SU-DHL-6 (cell line): ENCODE measurements at regions not wholly inside any gene's neighbourhood (a gene's known extent, or its start where the extent isn't known, plus 50 kb on each side); places are given as distances from the start of the nearest gene placed in this dataset.

ENCODE experiments used
- H2AFZ ChIP-seq: fragments of 200-600 bp; sonication (generic); 2 replicates; pipeline ENCODE4 v1.6.1; 2014; ENCODE audit warnings: low read depth, mild to moderate bottlenecking, moderate library complexity, mixed read lengths, antibody characterized with exemption, low read length; ENCODE audit not compliant: severe bottlenecking
- H3F3A ChIP-seq: fragments of 200-600 bp; shearing (Covaris generic); 2 replicates; pipeline ENCODE4 v1.6.0; 2016; ENCODE audit warnings: antibody characterized with exemption, mild to moderate bottlenecking; ENCODE audit not compliant: insufficient read depth
- H3K27ac ChIP-seq: fragments of 200-600 bp; sonication (generic); 2 replicates; pipeline ENCODE4 v1.5.1; 2016; ENCODE audit warnings: low read depth, mild to moderate bottlenecking, low read length, moderate library complexity, mixed read lengths
- H3K27me3 ChIP-seq: fragments of 200-600 bp; sonication (generic), shearing (Covaris generic); 2 replicates; pipeline ENCODE4 v1.6.0; 2014; ENCODE audit warnings: mild to moderate bottlenecking, low read length
- H3K36me3 ChIP-seq: fragments of 200-600 bp; sonication (generic); 2 replicates; pipeline ENCODE4 v1.6.1; 2014; ENCODE audit warnings: mild to moderate bottlenecking, low read length, mixed read lengths
- H3K4me2 ChIP-seq: fragments of 300-600, 200-600 bp; shearing (Covaris generic), sonication (generic); 2 replicates; pipeline ENCODE4 v1.6.0; 2014; ENCODE audit warnings: low read length, low read depth, mild to moderate bottlenecking; ENCODE audit not compliant: poor library complexity, severe bottlenecking
- H3K4me3 ChIP-seq: fragments of 200-600 bp; sonication (generic); 2 replicates; pipeline ENCODE4 v1.5.1; 2014; ENCODE audit warnings: antibody characterized with exemption, low read length, mild to moderate bottlenecking, mixed read lengths; ENCODE audit not compliant: insufficient read depth, poor library complexity, severe bottlenecking
- H3K79me2 ChIP-seq: fragments of 200-600 bp; sonication (generic); 2 replicates; pipeline ENCODE4 v1.6.1; 2014; ENCODE audit warnings: mild to moderate bottlenecking, low read length, moderate library complexity; ENCODE audit not compliant: insufficient read depth
- H3K9ac ChIP-seq: fragments of 200-600 bp; sonication (generic); 2 replicates; pipeline ENCODE4 v1.7.0; 2014; ENCODE audit warnings: mild to moderate bottlenecking, low read length
- H3K9me2 ChIP-seq: fragments of 200-600 bp; sonication (generic); replicated peaks from 2 replicates; pipeline ENCODE4 v1.6.1; 2014; ENCODE audit warnings: low read length; ENCODE audit not compliant: insufficient read depth
- H3K9me3 ChIP-seq: fragments of 200-600 bp; sonication (generic); 2 replicates; pipeline ENCODE4 v1.6.1; 2014; ENCODE audit warnings: low read length, mixed read lengths; ENCODE audit not compliant: insufficient read depth
- H4K20me1 ChIP-seq: fragments of 200-600 bp; sonication (generic); 2 replicates; pipeline ENCODE4 v1.6.1; 2014; ENCODE audit warnings: low read depth, mild to moderate bottlenecking, antibody characterized with exemption, low read length, moderate library complexity, mixed read lengths
- CTCF ChIP-seq: fragments of 200-600 bp; sonication (generic); IDR thresholded peaks from one replicate; pipeline ENCODE4 v1.5.1; 2017; ENCODE audit warnings: antibody characterized with exemption, mild to moderate bottlenecking, low read length, moderate library complexity; ENCODE audit not compliant: insufficient read depth, poor library complexity, severe bottlenecking
- EZH2phosphoT487 ChIP-seq: fragments of 200-600 bp; sonication (generic), shearing (Covaris generic); conservative IDR thresholded peaks from 2 replicates; pipeline ENCODE4 v1.6.1; 2018; ENCODE audit warnings: mild to moderate bottlenecking, antibody characterized with exemption, low read length, moderate library complexity, mixed read lengths

GRCh38 chr3:25155652-25156471 is 272.2 kb upstream of the RARB start:
- H3F3A ChIP-seq, result no peaks in the 10 kb centered on the region
- no peaks in the 10 kb centered on the region for H3K36me3 ChIP-seq

GRCh38 chr3:25156626-25157025 is 271.4 kb upstream of the RARB start:
- no peak overlapping the region for H3K4me2 ChIP-seq
- no peaks in the 10 kb centered on the region for H3K27me3 ChIP-seq
- H3K4me3 ChIP-seq, result no peak overlapping the region
- no peaks in the 10 kb centered on the region for H4K20me1 ChIP-seq
- no peak overlapping the region for H3K9ac ChIP-seq
- TF ChIP-seq CTCF (no peak), EZH2phosphoT487 (no peak)
- no peaks in the 10 kb centered on the region for H3K79me2 ChIP-seq
- H3K36me3 ChIP-seq, result no peaks in the 10 kb centered on the region
- H3K9me3 ChIP-seq, result no peaks in the 10 kb centered on the region
- no peak overlapping the region for H2AFZ ChIP-seq
- no peaks in the 10 kb centered on the region for H3F3A ChIP-seq
- H3K9me2 ChIP-seq, result no peaks in the 10 kb centered on the region
- H3K27ac ChIP-seq, result no peak overlapping the region

More at GRCh38 chr3:25155652-25156471, 272.2 kb upstream of the RARB start:
- H3K79me2 ChIP-seq, result no peaks in the 10 kb centered on the region
- no peak overlapping the region for H3K27ac ChIP-seq
- H3K9ac ChIP-seq, result no peak overlapping the region
- no peaks in the 10 kb centered on the region for H3K27me3 ChIP-seq
- no peak overlapping the region for H2AFZ ChIP-seq
- H3K4me2 ChIP-seq, result no peak overlapping the region
- no peaks in the 10 kb centered on the region for H3K9me3 ChIP-seq
- no peak for TF ChIP-seq EZH2phosphoT487
- no peak for TF ChIP-seq CTCF
- H3K4me3 ChIP-seq, result no peak overlapping the region
- H3K9me2 ChIP-seq, result no peaks in the 10 kb centered on the region
- no peaks in the 10 kb centered on the region for H4K20me1 ChIP-seq

GRCh38 chr3:25165306-25165705 is 262.8 kb upstream of the RARB start:
- TF ChIP-seq CTCF (no peak), EZH2phosphoT487 (no peak)
- H3K9ac ChIP-seq, result no peak overlapping the region
- H3K36me3 ChIP-seq, result no peaks in the 10 kb centered on the region
- H3F3A ChIP-seq, result no peaks in the 10 kb centered on the region
- H3K4me2 ChIP-seq, result no peak overlapping the region
- no peak overlapping the region for H3K27ac ChIP-seq
- no peak overlapping the region for H2AFZ ChIP-seq
- no peaks in the 10 kb centered on the region for H4K20me1 ChIP-seq
- H3K27me3 ChIP-seq, result no peaks in the 10 kb centered on the region
- 0 out of 2 replicates have a peak, but pooled peaks cover 6% of the 10 kb centered on the region for H3K9me3 ChIP-seq
- no peak overlapping the region for H3K4me3 ChIP-seq
- no peaks in the 10 kb centered on the region for H3K79me2 ChIP-seq
- H3K9me2 ChIP-seq, result no peaks in the 10 kb centered on the region
